GM19438 (cell line): ENCODE measurements at regions not wholly inside any gene's neighbourhood (a gene's known extent, or its start where the extent isn't known, plus 50 kb on each side); places are given as distances from the start of the nearest gene placed in this dataset.

Experiments used
- ATAC-seq: cut with Tn5 transposase; IDR thresholded peaks from one replicate; pipeline ENCODE4 v1.9.1; 2021; ENCODE audit warnings: low read depth; ENCODE audit not compliant: unreplicated experiment

DNA sequence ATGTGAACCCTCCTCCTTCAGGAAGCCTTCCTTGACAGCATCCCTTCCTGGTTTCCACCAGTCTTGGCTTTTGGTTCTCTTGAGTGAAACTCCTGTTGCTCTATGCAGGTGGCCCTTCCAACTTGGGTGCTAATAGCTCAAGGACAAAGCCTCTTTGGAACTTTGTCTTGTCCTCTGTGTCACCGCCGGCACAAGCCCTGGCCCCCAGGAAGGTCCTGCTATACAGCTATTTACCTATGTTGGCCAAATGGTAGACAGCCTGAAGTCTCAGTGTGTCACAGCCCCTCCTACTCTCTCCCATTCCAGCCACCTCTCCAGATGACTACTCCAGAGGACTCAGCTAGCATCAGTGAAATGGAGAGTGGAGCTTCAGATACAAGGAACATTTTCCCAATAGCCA is 94.7 kb upstream of the ZNF618 start:
- ATAC-seq: no peak

DNA sequence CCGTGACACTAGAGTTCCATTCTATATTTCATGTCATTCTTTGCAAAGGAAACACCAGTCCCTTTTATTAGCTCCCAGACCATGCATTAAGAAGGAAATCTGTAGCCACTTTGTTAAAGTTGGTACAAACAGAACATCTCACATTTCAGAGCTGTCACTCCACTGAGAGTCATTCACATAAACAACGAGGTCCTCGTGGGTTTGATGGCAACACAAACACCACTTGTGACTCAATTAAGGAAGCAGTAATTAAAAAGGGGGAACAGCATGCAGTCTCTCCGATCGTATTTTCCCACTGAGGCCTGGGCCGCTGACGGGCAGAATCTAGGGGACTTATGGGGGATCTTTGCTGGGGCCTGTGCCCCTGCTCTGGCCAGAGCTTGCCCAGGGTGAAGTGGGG is 94.2 kb upstream of the ZNF618 start:
- no peak for ATAC-seq

DNA sequence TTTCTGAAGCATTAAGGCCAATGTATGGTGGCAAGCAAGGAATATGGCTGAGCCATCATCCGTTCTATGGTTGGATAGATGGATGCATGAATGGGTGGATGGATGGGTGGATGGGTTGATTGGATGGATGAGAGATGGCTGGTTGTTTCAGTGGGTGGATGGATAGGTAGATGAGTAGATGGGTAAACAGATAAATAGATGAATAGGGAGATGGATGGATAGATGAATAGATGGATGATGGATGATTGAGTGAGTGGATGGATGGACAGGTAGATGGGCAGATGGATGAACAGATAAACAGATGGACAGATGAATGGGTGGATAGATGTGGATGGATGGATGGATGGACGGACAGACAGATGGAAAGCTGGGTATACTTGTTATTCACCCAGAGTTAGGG is 92.6 kb upstream of the ZNF618 start:
- no peak for ATAC-seq

DNA sequence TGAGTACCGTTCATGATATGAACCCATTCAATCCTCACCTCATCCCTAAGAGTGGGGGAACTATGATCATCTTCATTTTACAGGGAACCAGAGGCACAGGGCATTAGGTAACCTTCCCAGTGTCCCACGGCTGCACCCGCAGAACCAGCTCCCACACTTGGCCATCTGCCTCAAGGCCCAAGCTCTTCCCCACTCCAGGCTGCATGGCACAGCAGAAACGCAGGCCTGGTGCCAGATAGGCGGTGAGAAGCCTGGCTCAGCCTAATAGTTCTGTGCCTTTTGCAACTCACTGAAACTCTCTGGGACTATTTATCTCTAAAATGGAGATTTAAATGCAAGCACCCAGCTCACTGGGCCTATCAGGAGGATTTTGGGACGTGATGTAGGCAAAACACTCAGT is 90.8 kb upstream of the ZNF618 start:
- ATAC-seq: no peak

DNA sequence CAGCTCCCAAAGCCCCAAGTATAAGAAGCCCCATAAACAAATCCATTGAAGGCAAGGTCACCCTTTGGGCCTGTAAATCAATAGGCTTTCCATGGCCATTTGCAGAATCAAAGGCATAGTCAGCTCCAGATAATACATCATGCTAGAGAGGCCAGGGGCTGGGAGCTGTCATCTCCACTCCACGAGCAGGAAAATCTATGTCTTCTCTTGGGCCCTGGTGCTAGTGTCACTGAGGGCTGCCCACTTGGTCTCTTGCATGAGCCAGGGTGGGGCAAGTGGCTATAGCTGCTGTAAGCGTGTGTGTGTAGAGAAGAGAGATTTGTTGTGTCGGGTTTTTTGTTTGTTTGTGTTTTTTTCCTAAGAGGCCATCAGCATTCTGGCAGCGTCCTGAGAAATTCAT is 90.0 kb upstream of the ZNF618 start:
- no peak for ATAC-seq

DNA sequence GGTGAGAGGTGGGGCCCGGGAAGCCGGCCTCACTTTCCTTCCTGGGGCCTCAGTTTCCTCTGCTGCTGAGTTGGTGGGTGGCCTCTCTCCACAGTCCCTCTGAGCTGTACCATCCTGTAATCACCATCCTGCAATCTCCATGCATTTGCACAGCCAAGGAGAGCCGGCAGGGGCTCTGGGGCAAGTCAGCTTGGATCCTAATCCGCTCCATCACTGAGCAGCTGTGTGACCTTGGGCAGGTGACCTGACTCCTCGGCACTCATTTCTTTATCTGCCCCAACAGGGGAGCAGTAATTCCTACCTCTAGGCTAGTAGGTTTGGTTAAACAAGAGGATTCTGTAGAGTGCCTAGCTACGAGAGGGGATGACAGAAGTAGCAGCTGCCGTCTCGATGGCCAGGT is 88.2 kb upstream of the ZNF618 start:
- ATAC-seq: no peak

DNA sequence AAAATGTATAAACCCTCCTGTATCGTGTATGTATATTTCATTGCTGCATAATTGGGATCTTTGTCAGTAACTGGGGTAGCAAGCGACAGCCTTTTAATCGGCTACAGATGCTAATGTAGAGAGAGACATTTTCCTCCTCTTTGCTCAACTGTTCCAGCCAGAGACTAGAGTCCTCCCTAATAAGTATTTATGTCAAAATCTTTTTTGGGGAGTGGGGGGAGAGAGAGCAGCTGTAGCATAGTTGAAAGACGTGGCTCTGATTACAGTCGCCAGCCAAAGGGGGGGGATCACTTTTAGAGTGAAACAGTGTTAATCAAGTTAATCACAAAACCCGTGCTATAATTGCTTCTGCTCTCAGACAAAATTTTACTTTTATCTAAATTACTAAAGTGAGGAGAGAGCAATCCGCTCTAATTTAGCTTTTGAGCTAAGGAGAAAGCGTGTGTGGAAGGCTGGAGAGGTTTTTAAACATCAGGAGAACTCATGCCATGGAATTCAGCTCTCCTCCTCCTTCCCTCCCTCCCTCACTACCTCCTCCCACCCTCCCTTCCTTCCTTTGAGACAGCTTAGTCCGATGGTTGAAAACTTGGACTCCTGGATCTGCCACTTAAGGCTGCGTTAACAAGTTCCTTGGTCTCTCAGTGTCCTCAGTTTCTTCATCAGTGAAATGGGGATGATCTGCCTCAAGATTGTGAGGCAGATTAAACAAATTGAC is 87.3 kb upstream of the ZNF618 start:
- no peak for ATAC-seq

DNA sequence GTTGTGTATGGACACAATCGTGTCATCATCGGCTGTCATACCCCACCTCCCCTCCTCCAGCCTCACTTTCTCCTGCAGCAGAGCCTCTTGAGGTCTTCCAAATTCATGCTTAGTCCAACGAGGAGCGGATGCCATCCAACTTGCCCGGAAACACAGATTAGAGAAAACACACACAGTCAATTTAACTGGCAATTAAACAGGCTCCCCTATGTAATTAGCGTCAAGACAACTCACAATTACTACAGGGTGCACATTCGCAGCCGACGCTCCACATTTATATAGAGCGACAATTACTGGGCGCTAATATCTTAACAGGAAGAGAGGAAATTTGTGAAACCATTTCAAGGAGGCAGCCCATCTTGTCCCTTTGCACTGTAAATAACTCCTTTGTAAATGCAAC is 86.0 kb upstream of the ZNF618 start:
- no peak for ATAC-seq

DNA sequence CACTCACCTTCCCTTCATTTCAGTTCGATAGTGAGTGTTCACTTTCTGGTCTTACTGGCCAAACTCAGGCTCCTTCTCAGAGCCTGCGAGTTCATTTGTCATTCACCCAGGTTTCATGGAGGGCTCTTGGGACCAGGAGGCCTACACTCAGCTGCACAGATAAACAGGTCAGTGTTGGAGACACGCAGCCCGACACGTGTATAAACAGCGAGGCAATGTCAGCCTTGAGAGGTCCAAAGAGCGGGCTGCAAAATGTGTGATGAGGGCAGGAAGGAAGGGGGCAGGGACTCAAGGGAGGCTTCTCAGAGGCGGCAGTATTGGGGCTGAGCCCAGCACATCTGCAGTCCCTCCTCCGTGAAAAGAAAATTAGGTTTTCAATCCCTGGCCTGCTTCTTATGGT is 82.6 kb upstream of the ZNF618 start:
- no peak for ATAC-seq

DNA sequence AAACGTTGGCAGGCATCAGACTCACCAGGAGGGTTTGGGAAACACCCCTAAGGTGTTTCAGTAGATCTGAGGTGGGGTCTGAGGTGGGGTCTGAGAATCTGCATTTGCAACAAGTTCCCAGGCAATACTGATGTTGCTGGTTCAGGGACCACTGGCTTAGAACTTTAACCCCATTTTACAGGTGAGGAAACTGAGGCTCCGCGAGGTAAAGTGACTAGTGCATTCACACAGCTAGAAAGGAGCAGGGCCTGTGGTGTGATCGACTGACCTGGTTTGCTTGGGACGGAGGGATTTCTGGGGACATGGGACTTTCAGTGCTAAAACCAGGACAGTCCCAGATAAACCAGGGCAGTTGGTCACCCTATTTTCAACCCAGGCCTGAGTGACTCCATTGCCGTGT is 81.4 kb upstream of the ZNF618 start:
- no peak for ATAC-seq

DNA sequence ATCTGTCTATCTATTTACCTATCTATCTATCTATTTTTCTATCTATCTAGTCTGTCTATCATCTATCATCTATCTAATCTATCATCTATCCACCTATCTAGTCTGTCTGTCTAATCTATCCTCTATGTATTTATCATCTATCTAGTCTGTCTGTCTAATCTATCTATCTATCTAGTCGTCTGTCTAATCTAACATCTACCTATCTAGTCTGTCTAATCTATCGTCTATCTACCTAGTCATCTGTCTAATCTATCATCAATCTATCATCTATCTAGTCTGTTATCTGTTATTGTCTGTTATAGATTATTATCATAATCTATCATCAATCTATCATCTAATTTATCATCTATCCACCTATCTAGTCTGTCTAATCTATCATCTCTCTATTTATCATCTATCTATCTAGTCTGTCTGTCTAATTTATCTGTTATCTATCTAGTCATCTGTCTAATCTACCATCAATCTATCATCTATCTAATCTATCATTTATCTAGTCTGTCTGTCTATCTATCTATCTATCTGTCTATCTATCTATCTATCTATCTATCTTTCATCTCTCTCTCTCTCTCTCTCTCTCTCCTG is 80.2 kb upstream of the ZNF618 start:
- ATAC-seq: no peak

DNA sequence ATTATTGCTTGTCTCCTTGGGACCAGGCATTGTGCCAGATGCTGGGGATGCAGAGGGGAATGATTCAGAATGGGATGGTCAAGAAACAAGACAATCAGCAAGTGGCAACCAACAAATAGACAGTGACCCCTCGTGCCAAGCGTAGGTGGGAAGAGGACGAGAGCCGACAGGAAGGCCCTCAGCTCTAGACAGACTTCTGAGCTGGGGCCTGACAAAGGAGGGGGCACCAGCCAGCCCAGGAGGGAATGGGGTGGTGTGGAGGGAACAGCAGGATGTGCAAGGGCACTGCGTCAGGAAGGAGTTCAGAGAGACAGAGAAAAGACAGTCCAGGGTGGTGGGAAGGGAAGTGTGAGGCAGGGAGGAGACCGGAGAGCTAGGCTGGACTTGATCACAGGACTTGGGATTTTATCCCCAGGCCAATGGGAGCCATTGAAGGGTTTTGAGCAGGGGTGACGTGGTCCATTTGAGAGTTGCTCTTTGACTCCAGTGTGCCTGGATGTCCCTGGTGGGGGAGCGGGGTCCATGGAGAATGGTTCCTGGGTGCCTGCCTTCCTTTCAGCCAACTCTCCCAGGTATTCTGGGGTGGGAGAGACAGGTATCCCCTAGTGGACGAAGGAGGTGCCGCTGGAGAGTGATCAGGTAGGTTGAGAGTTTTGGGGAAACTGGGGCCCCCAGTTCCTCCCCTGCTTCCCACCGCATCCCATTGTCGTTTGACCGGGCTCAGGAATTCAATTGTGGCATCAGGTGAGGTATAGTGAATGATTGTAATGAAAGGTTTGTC is 79.3 kb upstream of the ZNF618 start:
- ATAC-seq: no peak

DNA sequence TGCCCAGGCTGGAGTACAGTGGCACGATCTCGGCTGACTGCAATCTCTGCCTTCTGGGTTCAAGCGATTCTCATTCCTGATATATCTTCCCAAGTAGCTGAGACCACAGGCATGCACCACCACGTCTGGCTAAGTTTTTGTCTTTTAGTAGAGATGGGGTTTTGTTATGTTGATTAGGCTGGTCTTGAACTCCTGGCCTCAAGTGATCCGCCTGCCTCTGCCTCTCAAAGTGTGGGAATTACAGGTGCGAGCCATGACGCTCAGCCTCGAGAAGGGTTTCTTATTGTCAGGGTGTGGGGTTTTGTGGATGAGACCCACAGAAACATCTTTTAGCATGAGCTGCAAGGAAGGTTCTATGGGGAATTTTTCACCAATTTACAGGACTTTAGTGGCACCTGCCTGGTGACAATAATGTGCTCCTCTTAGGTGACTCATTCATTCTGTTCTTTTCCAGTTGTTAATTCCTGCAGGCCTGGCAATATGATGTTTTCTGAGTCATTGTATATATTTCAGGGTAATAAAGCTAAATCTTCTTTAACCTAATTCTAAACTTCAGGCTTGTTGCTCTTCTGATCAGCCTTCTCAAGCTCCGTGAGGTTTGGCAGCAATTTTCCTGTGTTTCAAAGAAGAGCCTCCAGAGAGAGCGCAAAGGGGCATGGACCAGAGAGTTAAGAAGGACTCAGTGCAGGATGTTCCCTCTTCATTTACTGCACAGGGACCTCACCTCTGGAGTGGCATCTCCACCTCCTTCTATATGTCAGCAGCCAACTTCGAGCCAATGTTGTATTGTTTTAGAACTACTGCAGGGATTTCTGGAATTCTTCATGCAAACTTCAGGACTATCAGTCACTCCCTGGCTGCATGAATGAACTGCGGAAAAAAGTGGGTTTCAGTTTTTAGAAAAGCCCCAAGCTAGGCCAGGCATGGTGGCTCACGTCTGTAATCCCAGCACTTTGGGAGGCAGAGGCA is 77.8 kb upstream of the ZNF618 start:
- ATAC-seq: no peak

DNA sequence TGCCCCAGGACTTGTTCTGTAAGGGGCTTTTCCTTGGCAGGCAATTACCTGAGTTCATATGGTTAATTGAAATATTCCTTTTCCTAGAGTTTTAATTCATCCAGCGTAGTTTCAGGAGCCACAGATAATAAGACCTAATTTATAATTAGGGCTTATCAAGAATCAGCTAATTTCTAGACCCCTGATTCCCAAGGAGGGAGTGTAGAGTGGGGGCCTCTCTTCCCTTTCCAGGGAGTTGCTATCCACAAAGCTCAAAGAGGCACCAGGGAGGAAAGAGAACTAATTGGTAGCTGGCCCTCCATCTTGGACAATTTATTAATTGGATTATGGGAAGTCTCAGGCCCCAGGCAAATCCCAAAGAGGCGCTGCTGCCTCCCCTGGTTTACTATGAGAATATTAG is 75.8 kb upstream of the ZNF618 start:
- ATAC-seq: no peak

DNA sequence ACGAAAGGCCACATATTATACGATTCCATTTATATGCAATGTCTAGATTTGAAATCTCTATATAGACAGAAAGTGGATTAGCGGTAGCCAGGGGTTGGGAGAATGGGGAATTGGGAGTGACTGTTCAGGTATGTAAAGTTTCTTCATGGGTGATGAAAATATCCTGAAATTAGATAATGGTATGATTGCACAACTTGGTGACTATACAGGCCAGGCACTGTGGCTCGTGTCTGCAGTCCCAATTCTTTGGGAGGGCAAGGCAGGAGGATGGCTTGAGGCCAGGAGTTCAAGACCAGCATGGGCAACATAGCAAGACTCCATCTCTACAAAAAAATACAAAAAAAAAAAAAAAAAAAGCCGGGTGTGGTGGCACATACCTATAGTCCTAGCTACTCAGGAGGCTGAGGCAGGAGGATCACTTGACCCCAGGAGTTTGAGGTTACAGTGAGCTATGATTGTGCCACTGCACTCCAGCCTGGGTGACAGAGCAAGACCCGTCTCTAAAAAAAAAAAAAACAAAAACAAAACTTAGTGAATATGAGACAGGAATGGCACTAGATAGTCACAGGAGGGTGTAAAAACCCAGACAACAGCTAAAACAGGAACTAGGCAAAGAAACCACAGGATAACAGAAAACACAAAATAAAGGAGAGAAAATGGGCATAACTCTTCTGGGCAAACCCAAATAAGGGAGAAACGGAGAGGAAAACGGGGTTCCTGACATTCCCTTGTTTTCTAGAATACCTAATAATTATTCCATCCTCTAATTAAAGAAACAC is 72.1 kb upstream of the ZNF618 start:
- ATAC-seq: no peak

DNA sequence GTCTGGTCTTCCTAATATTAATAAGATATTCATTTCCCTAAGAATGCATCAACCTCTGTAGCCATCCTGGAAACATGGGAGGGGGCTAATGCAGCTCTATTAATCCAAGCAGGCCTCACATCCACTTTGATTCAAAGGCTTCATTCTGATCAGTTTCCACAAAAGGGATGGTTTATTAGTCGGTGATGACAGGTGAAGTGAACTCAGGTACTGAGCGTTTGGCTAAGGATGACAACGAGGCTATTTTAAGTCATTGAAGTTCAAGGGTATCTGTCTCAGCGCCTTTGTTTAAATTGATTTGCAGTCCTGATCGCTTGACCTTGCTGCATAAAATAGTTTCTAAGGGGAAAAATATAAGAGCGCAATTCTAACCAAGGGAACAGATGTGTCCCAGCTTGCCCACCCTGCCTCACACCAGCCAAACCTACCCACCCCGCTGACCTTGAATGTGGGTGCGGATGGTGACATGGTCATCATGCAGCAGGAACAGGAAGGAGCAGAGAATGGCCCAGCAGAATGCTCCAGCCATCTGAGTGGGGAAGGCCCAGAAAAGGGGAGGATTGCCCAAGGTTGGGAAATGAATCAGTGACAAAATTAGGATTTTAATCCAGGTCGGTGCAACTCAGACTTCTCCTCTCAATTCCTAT is 70.5 kb upstream of the ZNF618 start:
- ATAC-seq: no peak

DNA sequence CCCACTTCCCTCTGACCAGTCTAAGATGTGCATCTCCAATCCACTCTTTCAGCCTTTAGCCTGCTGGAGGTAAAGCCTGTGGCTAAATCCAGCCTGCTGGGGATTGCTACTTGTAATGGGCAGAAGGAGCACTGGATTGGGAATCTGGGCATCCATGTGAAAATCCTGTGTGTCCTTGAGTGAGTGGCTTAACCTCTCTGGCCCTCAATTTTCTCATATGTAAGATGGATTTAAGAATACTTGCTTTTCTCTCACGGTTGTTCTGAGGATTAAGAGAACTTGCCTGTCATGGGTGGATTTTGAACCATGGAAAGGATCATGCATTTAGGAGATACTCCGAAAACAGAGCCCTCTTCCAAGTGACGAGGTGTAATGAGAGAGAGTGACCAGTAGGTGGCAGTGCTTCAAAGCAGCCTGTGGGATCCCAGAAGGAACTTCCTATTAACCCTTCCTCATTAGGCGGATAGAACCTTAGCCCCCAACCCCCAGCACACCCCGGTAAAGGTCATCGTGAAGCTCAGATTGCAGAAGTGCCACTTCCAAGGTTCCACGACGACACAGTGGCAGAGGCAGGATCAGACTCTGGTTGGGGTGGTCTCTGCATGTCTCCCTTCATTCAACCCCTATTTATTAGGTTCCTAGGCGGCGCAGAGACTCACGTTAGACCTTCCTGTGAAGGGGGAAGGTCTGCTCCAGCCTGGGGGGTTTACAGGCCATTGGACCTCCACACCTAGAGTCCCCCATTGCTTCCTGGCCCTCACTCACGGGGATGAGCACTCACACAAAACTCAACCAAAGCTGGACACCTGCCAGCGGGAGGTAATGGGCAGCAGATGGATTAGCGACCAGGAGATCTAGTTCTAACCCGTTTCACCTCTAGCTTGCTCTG is 68.7 kb upstream of the ZNF618 start:
- ATAC-seq: no peak
